Sigmoid colon (tissue), 6 donors: ENCODE measurements at regions not wholly inside any gene's neighbourhood (a gene's known extent, or its start where the extent isn't known, plus 50 kb on each side); places are given as distances from the start of the nearest gene placed in this dataset.

Source experiments
- DNase-seq: peaks from one replicate; pipeline ENCODE4 v3.0.0-alpha.2; 2019
- H3K27ac ChIP-seq, 4 donors: fragments of 200-600 bp; sonication (generic); one replicate each; pipeline ENCODE4 v1.5.1; 2016 to 2019; ENCODE audit warnings: mild to moderate bottlenecking in 1 of 4
- H3K27me3 ChIP-seq, 3 donors: fragments of 200-600 bp; sonication (generic); one replicate each; pipeline ENCODE4 v1.5.1; 2019; ENCODE audit warnings: mild to moderate bottlenecking in 1 of 3
- H3K36me3 ChIP-seq, 4 donors: fragments of 200-600 bp; sonication (generic); one replicate each; pipeline ENCODE4 v1.5.1; 2016 to 2019
- H3K4me1 ChIP-seq, 4 donors: fragments of 200-600 bp; sonication (generic); one replicate each; pipeline ENCODE4 v1.5.1; 2017 to 2019
- H3K4me3 ChIP-seq, 4 donors: fragments of 200-600 bp; sonication (generic); one replicate each; pipeline ENCODE4 v1.5.1; 2017 to 2019; ENCODE audit warnings: mild to moderate bottlenecking in 2 of 4, moderate library complexity in 1 of 4
- H3K9me3 ChIP-seq, 4 donors: fragments of 200-600 bp in 3 of 4; sonication (generic) in 3 of 4; one replicate each; pipeline versions ENCODE4 v1.5.1 to v1.6.1; 2013 to 2019
- CTCF ChIP-seq, 4 experiments: fragments of 450-650 bp in 3 of 4; fragments of 200-600 bp in 1 of 4; IDR thresholded peaks; one replicate each; pipeline ENCODE4 v1.5.1; 2016 to 2019; ENCODE audit warnings: antibody characterized with exemption in 4 of 4, mild to moderate bottlenecking in 3 of 4, moderate library complexity in 2 of 4
- EP300 ChIP-seq, 4 donors: sonication (generic); formaldehyde crosslinking; IDR thresholded peaks; one replicate each; pipeline ENCODE4 v1.6.1; 2017; ENCODE audit warnings: antibody characterized with exemption in 4 of 4
- POLR2A ChIP-seq, 2 donors: fragments of 450-650 bp; IDR thresholded peaks; one replicate each; pipeline ENCODE4 v1.6.1; 2016; ENCODE audit warnings: antibody characterized with exemption in 2 of 2, mild to moderate bottlenecking in 2 of 2, moderate library complexity in 2 of 2
- POLR2AphosphoS5 ChIP-seq, 4 donors: sonication (generic); formaldehyde crosslinking; IDR thresholded peaks; one replicate each; pipeline ENCODE4 v1.6.1; 2017; ENCODE audit warnings: antibody characterized with exemption in 4 of 4
- WGBS, 2 donors: extraction: QIAGEN DNeasy Blood & Tissue Kit; methylation state at CpG; one replicate each; pipeline ENCODE4 v1.1.7; 2013; 5-methylcytosine and 5-hydroxymethylcytosine counted together
- intact Hi-C: fragments of 100-400 bp; cut with DNase I; formaldehyde crosslinking; loops from one replicate; pipeline ENCODE4 v1.15.1; 2023
- donor health status: healthy with polysubstance abuse.
- donor health status: healthy.

- intact Hi-C loops = no loop called here
- Histone ChIP-seq H3K27ac (no peak overlapping the region), H3K9me3 (no peaks in the 10 kb centered on the region), H3K27me3 (no peaks in the 10 kb centered on the region), H3K36me3 (no peaks in the 10 kb centered on the region), H3K4me1 (peaks cover 0 to 14% (median 8%) of the 10 kb centered on the region in 4 donors), H3K4me3 (no peak overlapping the region)
- WGBS, 2 donors = 21 to 63% methylated on average over 7 of the region's 7 CpGs
- no peak for DNase-seq
- TF ChIP-seq EP300 (IDR thresholded peaks at IDR 0.05) = no peak
- TF ChIP-seq CTCF (IDR thresholded peaks at IDR 0.05) = no peak
- no peak for TF ChIP-seq POLR2AphosphoS5 (IDR thresholded peaks at IDR 0.05)
Measured at GRCh38 chr6:21918041-21918440, 324.5 kb downstream of the SOX4 start.

GRCh38 chr6:21918666-21919065, 325.1 kb downstream of the SOX4 start:
- intact Hi-C loops = no loop called here
- WGBS, 2 donors = 91 to 92% methylated on average over 4 of the region's 4 CpGs
- DNase-seq = no peak
- no peak overlapping the region for H3K4me3 ChIP-seq
- no peaks in the 10 kb centered on the region for H3K9me3 ChIP-seq
- H3K27me3 ChIP-seq = no peaks in the 10 kb centered on the region
- no peak overlapping the region for H3K27ac ChIP-seq
- H3K4me1 ChIP-seq = peaks cover 0 to 14% (median 8%) of the 10 kb centered on the region in 4 donors
- no peaks in the 10 kb centered on the region for H3K36me3 ChIP-seq
- TF ChIP-seq CTCF (IDR thresholded peaks at IDR 0.05) = no peak
- TF ChIP-seq POLR2AphosphoS5 (IDR thresholded peaks at IDR 0.05) = no peak

- H3K27ac ChIP-seq = no peak overlapping the region
- intact Hi-C loops = no loop called here
- H3K36me3 ChIP-seq = no peaks in the 10 kb centered on the region
- no peaks in the 10 kb centered on the region for H3K27me3 ChIP-seq
- 64 to 78% methylated on average over 2 of the region's 2 CpGs for WGBS, 2 donors
- H3K4me3 ChIP-seq = no peak overlapping the region
- no peaks in the 10 kb centered on the region for H3K9me3 ChIP-seq
- no peak for DNase-seq
- no peak for TF ChIP-seq POLR2AphosphoS5 (IDR thresholded peaks at IDR 0.05)
- no peak for TF ChIP-seq POLR2A (IDR thresholded peaks at IDR 0.05)
- no peak for TF ChIP-seq CTCF (IDR thresholded peaks at IDR 0.05)
- no peak for TF ChIP-seq EP300 (IDR thresholded peaks at IDR 0.05)
- no peaks in the 10 kb centered on the region for H3K4me1 ChIP-seq
Measured at GRCh38 chr6:21922086-21922485, 328.5 kb downstream of the SOX4 start.

- no peaks in the 10 kb centered on the region for H3K36me3 ChIP-seq
- H3K27ac ChIP-seq = no peak overlapping the region
- intact Hi-C loops = no loop called here
- no peaks in the 10 kb centered on the region for H3K9me3 ChIP-seq
- DNase-seq = no peak
- TF ChIP-seq EP300 (IDR thresholded peaks at IDR 0.05) (no peak), POLR2A (IDR thresholded peaks at IDR 0.05) (no peak), POLR2AphosphoS5 (IDR thresholded peaks at IDR 0.05) (no peak), CTCF (IDR thresholded peaks at IDR 0.05) (no peak)
- no peaks in the 10 kb centered on the region for H3K27me3 ChIP-seq
- WGBS, 2 donors = 91 to 92% methylated on average over 3 of the region's 3 CpGs
- no peaks in the 10 kb centered on the region for H3K4me1 ChIP-seq
- no peak overlapping the region for H3K4me3 ChIP-seq
Measured at GRCh38 chr6:21924002-21924401, 330.5 kb downstream of the SOX4 start.

- Histone ChIP-seq H3K27ac (no peak overlapping the region), H3K36me3 (no peaks in the 10 kb centered on the region), H3K9me3 (no peaks in the 10 kb centered on the region), H3K27me3 (no peaks in the 10 kb centered on the region), H3K4me1 (no peaks in the 10 kb centered on the region), H3K4me3 (no peak overlapping the region)
- TF ChIP-seq POLR2AphosphoS5 (IDR thresholded peaks at IDR 0.05) (no peak), EP300 (IDR thresholded peaks at IDR 0.05) (no peak), POLR2A (IDR thresholded peaks at IDR 0.05) (no peak), CTCF (IDR thresholded peaks at IDR 0.05) (no peak)
- intact Hi-C loops = no loop called here
- 23 to 73% methylated on average over 3 of the region's 3 CpGs for WGBS, 2 donors
- no peak for DNase-seq
Measured at GRCh38 chr6:21928827-21929226, 335.3 kb downstream of the SOX4 start.
